Panc1 (cell line): ENCODE measurements at regions not wholly inside any gene's neighbourhood (a gene's known extent, or its start where the extent isn't known, plus 50 kb on each side); places are given as distances from the start of the nearest gene placed in this dataset.

Experiments
- ATAC-seq: fragments of 200-7000 bp; cut with Tn5 transposase; 2 replicates; pipeline ENCODE4 v1.9.1; 2020; ENCODE audit warnings: mild to moderate bottlenecking, moderate library complexity
- BruUV-seq: library from RNA; stranded (reverse); fragments of 400-500 nt; replicated peaks from 2 replicates; lab custom pipeline; 2021; lab: Mats Ljungman, UMichigan
- CTCF ChIA-PET: fragments of 300-600 bp; sonication (Branson Sonifier 250); formaldehyde crosslinking; loops from one replicate; lab custom pipeline; 2022; ENCODE audit warnings: antibody characterized with exemption; lab: Charles Lee
- POLR2A ChIA-PET: fragments of 300-600 bp; sonication (Branson Sonifier 250); formaldehyde crosslinking; loops from one replicate; lab custom pipeline; 2022; ENCODE audit warnings: antibody characterized with exemption; lab: Charles Lee
- DNase-seq: peaks from one replicate; pipeline ENCODE4 v3.0.0-alpha.2; 2010; ENCODE audit warnings: low read depth, low spot score
- H3K27ac ChIP-seq: 2 replicates; pipeline ENCODE4 v1.5.1; 2011; ENCODE audit warnings: mild to moderate bottlenecking, low read length, inconsistent platforms
- H3K27me3 ChIP-seq: fragments of 200-500 bp; sonication (Bioruptor generic); 2 replicates; pipeline ENCODE4 v1.6.0; 2014; ENCODE audit warnings: low read length, inconsistent platforms; ENCODE audit not compliant: control insufficient read depth, insufficient read depth
- H3K36me3 ChIP-seq: fragments of 200-500 bp; sonication (Bioruptor generic); 2 replicates; pipeline ENCODE4 v1.5.1; 2014; ENCODE audit warnings: inconsistent platforms, mild to moderate bottlenecking, low read length, moderate library complexity; ENCODE audit not compliant: control insufficient read depth, insufficient read depth
- H3K4me1 ChIP-seq: 2 replicates; pipeline ENCODE4 v1.5.1; 2011; ENCODE audit warnings: inconsistent platforms, mild to moderate bottlenecking, low read length, moderate library complexity; ENCODE audit not compliant: control insufficient read depth, insufficient read depth
- H3K4me3 ChIP-seq, 2 experiments: 2 replicates each; pipeline ENCODE4 v1.5.1; 2011 to 2012; ENCODE audit warnings: low read depth in 2 of 2, low read length in 2 of 2, mild to moderate bottlenecking in 2 of 2, inconsistent platforms in 1 of 2, moderate library complexity in 1 of 2
- H3K9me3 ChIP-seq: fragments of 200-500 bp; sonication (Bioruptor generic); 2 replicates; pipeline ENCODE4 v1.5.1; 2014; ENCODE audit warnings: low read depth, mild to moderate bottlenecking, inconsistent platforms, low read length, moderate library complexity; ENCODE audit not compliant: control insufficient read depth, insufficient read depth
- CTCF ChIP-seq: fragments of 450-650 bp; IDR thresholded peaks from 2 replicates; pipeline ENCODE4 v1.5.1; 2017; ENCODE audit warnings: mild to moderate bottlenecking
- POLR2AphosphoS5 ChIP-seq: IDR thresholded peaks from 2 replicates; pipeline ENCODE4 v1.6.1; 2012; ENCODE audit warnings: mild to moderate bottlenecking, low read depth, low read length, moderate library complexity
- REST ChIP-seq, 2 experiments: IDR thresholded peaks; 2 replicates each; pipeline ENCODE4 v1.6.1; 2011 to 2012; ENCODE audit warnings: low read depth in 2 of 2, control low read depth in 1 of 2, low read length in 1 of 2, mild to moderate bottlenecking in 1 of 2, moderate library complexity in 1 of 2; ENCODE audit not compliant: insufficient read depth in 1 of 2
- SIN3A ChIP-seq: IDR thresholded peaks from 2 replicates; pipeline ENCODE4 v1.6.1; 2012; ENCODE audit warnings: low read depth, mild to moderate bottlenecking, low read length, moderate library complexity, borderline replicate concordance; ENCODE audit not compliant: insufficient read depth
- TCF7L2 ChIP-seq: IDR thresholded peaks from 2 replicates; pipeline ENCODE4 v1.6.1; 2011; ENCODE audit warnings: mild to moderate bottlenecking, low read depth, low read length, inconsistent platforms
- in situ Hi-C: cut with HindIII; loops from 2 replicates; pipeline ENCODE4 v1.10.0; 2016; ENCODE audit warnings: low sequenced_read_pairs, low pct_unique_long_range_greater_than_20kb
- intact Hi-C: fragments of 100-400 bp; cut with micrococcal nuclease; formaldehyde crosslinking; loops from one replicate; pipeline ENCODE4 v1.10.0; 2022; ENCODE audit not compliant: unreplicated experiment

- Histone ChIP-seq H3K4me3 (no peak overlapping the region), H3K9me3 (no peaks in the 10 kb centered on the region), H3K27me3 (no peaks in the 10 kb centered on the region), H3K4me1 (no peaks in the 10 kb centered on the region), H3K36me3 (no peaks in the 10 kb centered on the region), H3K27ac (no peak overlapping the region)
- DNase-seq (no peak), ATAC-seq (no peak)
- ChIA-PET CTCF (no interaction called here), POLR2A (no interaction called here)
- intact Hi-C loops, result no loop called here
- BruUV-seq, result no TSS peak
- in situ Hi-C loops, result no loop called here
- TF ChIP-seq TCF7L2 (no peak), SIN3A (no peak), REST (IDR thresholded peaks at IDR 0.05; ENCODE audit: insufficient read depth in 1 of 2, low read depth in 2 of 2, low read length in 1 of 2) (no peak), CTCF (no peak), POLR2AphosphoS5 (no peak)
Measured at GRCh38 chr22:25318081-25318823, 98.8 kb downstream of the CRYBB2 start.

- DNase-seq, result no peak
- CTCF ChIA-PET, result no interaction called here
- no peaks in the 10 kb centered on the region for H3K4me1 ChIP-seq
- no peak overlapping the region for H3K27ac ChIP-seq
- H3K27me3 ChIP-seq, result no peaks in the 10 kb centered on the region
- no peak overlapping the region for H3K4me3 ChIP-seq
- no TSS peak for BruUV-seq
- intact Hi-C loops, result no loop called here
- no peaks in the 10 kb centered on the region for H3K9me3 ChIP-seq
- no peak for TF ChIP-seq POLR2AphosphoS5
- no peak for TF ChIP-seq TCF7L2
- TF ChIP-seq CTCF, result no peak
- TF ChIP-seq SIN3A, result no peak
- no peak for TF ChIP-seq REST (IDR thresholded peaks at IDR 0.05; ENCODE audit: insufficient read depth in 1 of 2, low read depth in 2 of 2, low read length in 1 of 2)
- POLR2A ChIA-PET, result interaction anchor here (0.6 kb wide), 1 partner anchor 12 kb away, joined by 3 read pairs; no protein-coding TSS in a partner anchor
- in situ Hi-C loops, result no loop called here
- ATAC-seq, result no peak
- no peaks in the 10 kb centered on the region for H3K36me3 ChIP-seq
Measured at GRCh38 chr22:25327018-25327755, 107.7 kb downstream of the CRYBB2 start.
